ENCODE measurements at regions not wholly inside any gene's neighbourhood (a gene's known extent, or its start where the extent isn't known, plus 50 kb on each side); places are given as distances from the start of the nearest gene placed in this dataset.

DNA sequence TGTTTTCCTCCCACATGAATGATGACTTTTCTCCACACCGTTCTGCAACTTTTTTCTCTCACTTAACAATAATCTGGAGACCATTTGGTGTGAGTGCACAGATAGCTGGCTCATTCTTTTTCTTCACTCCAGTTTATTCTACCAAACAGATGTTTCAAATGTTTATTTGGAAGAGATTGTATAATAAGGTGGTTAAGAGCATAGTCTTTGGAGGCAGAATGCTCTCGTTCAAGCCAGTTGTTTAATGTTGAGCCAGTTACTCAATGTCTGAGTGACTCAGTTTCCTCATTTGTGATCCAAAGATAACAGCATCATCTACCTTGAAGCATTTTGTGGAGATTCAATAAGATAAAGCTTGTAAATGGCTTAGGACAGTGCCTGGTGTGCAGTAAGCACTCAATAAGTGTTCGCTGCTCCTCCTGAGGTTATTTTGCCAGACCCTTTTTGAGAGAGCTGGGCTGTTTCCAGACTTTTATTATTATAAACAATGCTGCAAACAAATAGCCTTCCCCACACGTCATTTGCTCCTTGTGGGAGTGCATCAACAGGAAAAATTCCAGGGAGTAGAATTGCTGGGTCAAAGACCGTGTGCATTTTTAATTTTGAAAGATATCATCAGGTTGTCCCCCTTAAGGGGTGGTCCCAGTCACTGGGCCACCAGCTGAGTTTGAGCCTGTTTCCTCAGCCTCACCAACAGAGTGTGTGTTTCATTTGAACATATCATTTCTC is 70.6 kb downstream of the VEGFA start:
- DNase-seq: no peak

DNA sequence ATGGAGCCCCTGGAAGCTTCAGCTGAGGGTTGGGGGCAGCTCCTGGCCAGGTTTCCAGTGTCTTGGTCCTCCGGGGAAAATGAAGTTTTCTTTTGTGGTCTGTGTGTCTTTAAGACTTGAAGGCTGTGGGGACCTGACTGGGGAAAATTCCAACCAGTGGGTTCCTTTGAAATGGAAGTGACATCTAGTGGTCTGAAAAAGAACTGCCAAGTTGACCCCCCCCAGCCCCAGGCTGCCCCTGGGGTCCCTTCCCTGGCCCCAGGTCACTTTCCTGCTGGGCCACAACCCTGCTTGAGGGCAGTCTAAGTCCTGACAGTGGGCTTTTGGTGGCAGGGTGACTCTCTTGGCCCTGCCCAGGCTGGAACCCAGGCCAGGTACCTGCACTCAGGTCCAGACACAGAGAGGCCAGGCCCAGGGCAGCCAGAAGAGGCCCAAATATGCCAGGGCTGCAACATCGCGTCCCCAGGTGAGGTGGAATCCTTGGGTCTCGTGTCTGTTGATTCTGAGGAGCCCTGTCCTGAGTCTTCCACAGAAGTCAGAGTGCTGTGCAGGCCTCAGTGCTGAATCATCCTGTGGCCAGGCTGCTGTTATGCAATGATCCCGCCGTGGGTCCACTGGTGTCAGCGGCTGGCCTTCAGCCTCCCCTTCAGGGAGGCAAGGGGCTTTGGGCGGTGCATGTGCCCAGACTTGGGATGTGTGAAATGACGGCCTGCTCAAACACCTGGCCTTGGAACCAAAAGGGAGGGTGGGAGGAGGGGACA is 68.4 kb downstream of the VEGFA start:
- DNase-seq: no peak

- no peak for DNase-seq
Measured at GRCh38 chr6:43837507-43837906, 67.5 kb downstream of the VEGFA start.

DNA sequence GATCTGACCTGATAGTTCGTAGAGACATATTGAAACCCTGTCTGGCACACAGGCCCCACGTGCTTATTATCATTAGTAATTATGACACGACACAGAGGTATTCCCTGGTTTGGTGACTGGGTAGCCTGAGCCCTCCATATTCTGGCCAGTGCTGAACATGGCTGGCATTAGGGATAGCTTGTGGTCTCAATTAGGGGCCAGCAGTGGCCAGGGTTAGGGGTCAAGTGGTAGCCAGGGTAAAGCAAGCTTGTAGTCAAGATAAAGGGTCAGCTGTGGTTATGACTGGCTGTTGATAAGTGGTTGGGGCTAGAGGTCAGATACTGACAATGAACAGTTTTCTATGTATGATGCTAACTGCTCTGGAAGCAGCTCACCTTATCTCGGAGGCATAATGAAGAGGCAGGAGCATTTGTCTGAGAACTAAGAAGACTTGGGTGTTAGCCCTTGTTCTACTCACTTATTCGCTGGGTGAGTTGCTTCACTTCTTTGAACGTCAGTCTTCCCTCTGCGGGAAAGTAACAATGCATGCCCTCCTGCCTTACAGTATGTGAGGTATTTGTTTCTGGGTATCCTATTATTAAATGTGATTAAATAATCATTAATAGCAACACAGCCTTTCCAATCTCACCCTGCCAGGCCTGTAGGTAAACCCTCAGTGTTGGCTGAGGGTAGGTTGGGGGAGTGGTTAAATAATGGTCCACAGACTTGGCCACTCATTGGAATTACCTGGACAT is 66.7 kb downstream of the VEGFA start:
- peak; percentile 4 for DNase-seq

Measured in NCI-H2227 treated with DMSO at 0.1 percent for 48 hours (cell line).